CD4-positive, alpha-beta T cell (primary cell): ENCODE measurements at regions not wholly inside any gene's neighbourhood (a gene's known extent, or its start where the extent isn't known, plus 50 kb on each side); places are given as distances from the start of the nearest gene placed in this dataset.
"Not testable (repeated sequence)": the region's sequence is repeated elsewhere in the genome, so short reads cannot be mapped to it uniquely, and the experiment has no call there.

Experiments used
- ATAC-seq: fragments of 200-7000 bp; cut with Tn5 transposase; one replicate; pipeline ENCODE4 v1.10.0; 2022; ENCODE audit warnings: mild to moderate bottlenecking; ENCODE audit not compliant: poor library complexity
- CTCF ChIA-PET: fragments of 350-600 bp; sonication (Branson Sonifier 250); formaldehyde crosslinking; loops from one replicate; lab custom pipeline; 2021; ENCODE audit warnings: antibody characterized with exemption, inconsistent platforms; lab: Charles Lee
- POLR2A ChIA-PET: fragments of 350-600 bp; sonication (Branson Sonifier 250); formaldehyde crosslinking; loops from one replicate; lab custom pipeline; 2021; ENCODE audit warnings: antibody characterized with exemption, inconsistent platforms; lab: Charles Lee
- DNase-seq, 14 experiments: peaks; one replicate each; pipeline ENCODE4 v3.0.0-alpha.2; 2013 to 2020; ENCODE audit warnings: mixed read lengths in 2 of 14
- H3K27ac ChIP-seq, 2 donors: one replicate each; pipeline versions ENCODE4 v1.5.1 to v1.7.0; 2013; ENCODE audit warnings: low read length in 2 of 2, low read depth in 1 of 2, mild to moderate bottlenecking in 1 of 2
- H3K27me3 ChIP-seq, 2 experiments: 1 replicate in 1 of 2; 2 replicates in 1 of 2; pipeline versions ENCODE4 v1.6.1 to v1.7.0; 2013; ENCODE audit warnings: low read length in 2 of 2, control low read depth in 1 of 2, mild to moderate bottlenecking in 1 of 2, moderate library complexity in 1 of 2; ENCODE audit not compliant: insufficient read depth in 2 of 2, control insufficient read depth in 1 of 2
- H3K36me3 ChIP-seq: one replicate; pipeline ENCODE4 v1.6.1; 2013; ENCODE audit warnings: low read length, control low read depth; ENCODE audit not compliant: insufficient read depth
- H3K4me1 ChIP-seq: one replicate; pipeline ENCODE4 v1.6.1; 2013; ENCODE audit warnings: low read length, control low read depth; ENCODE audit not compliant: insufficient read depth
- H3K4me3 ChIP-seq: one replicate; pipeline ENCODE4 v1.5.1; 2013; ENCODE audit warnings: mild to moderate bottlenecking, low read length, moderate library complexity
- H3K9me3 ChIP-seq, 2 experiments: 1 replicate in 1 of 2; 2 replicates in 1 of 2; pipeline versions ENCODE4 v1.6.1 to v1.7.0; 2013; ENCODE audit warnings: low read length in 2 of 2, mild to moderate bottlenecking in 2 of 2, control low read depth in 1 of 2, moderate library complexity in 1 of 2; ENCODE audit not compliant: control insufficient read depth in 1 of 2, insufficient read depth in 1 of 2
- H3K27ac Mint-ChIP-seq: one replicate; pipeline ENCODE4 v1.8.0; 2020; ENCODE audit warnings: mixed read lengths
- H3K27me3 Mint-ChIP-seq: one replicate; pipeline ENCODE4 v1.8.0; 2021; ENCODE audit warnings: mixed read lengths
- H3K36me3 Mint-ChIP-seq: one replicate; pipeline ENCODE4 v1.8.0; 2021; ENCODE audit warnings: low read depth, mixed read lengths
- H3K4me1 Mint-ChIP-seq: one replicate; pipeline ENCODE4 v1.8.0; 2021; ENCODE audit warnings: low read depth, mixed read lengths
- H3K4me3 Mint-ChIP-seq: one replicate; pipeline ENCODE4 v1.8.0; 2020; ENCODE audit warnings: mild to moderate bottlenecking, mixed read lengths
- H3K9me3 Mint-ChIP-seq: one replicate; pipeline ENCODE4 v1.8.0; 2020; ENCODE audit warnings: mixed read lengths
- intact Hi-C, 2 experiments: fragments of 100-400 bp; cut with DNase I in 1 of 2; cut with micrococcal nuclease in 1 of 2; formaldehyde crosslinking; loops; one replicate each; pipeline versions ENCODE4 v1.15.1 to v1.9.0; 2023 to 2025; cut with DNase I, micrococcal nuclease
- TF ChIP-seq, protein P1 (sequence below): fragments of 200-600 bp; IDR thresholded peaks from one replicate; pipeline ENCODE4 v1.8.0; 2022; ENCODE audit warnings: antibody characterized with exemption, mild to moderate bottlenecking

GRCh38 chr9:108257382-108257781 lies 598.4 kb downstream of the ACTL7B start:
- POLR2A ChIA-PET = no interaction called here
- ATAC-seq (no peak), DNase-seq (no peak)
- Histone ChIP-seq H3K27ac (no peak overlapping the region), H3K4me3 (no peak overlapping the region), H3K4me1 (no peaks in the 10 kb centered on the region), H3K36me3 (no peaks in the 10 kb centered on the region), H3K9me3 (no peaks in the 10 kb centered on the region), H3K27me3 (no peaks in the 10 kb centered on the region)
- intact Hi-C loops = no loop called here
- Mint-ChIP-seq H3K27me3 (no peaks in the 10 kb centered on the region), H3K4me1 (no peaks in the 10 kb centered on the region), H3K27ac (no peak overlapping the region), H3K9me3 (no peaks in the 10 kb centered on the region), H3K36me3 (no peaks in the 10 kb centered on the region), H3K4me3 (no peak overlapping the region)
- CTCF ChIA-PET = no interaction called here
- TF ChIP-seq, protein P1, sequence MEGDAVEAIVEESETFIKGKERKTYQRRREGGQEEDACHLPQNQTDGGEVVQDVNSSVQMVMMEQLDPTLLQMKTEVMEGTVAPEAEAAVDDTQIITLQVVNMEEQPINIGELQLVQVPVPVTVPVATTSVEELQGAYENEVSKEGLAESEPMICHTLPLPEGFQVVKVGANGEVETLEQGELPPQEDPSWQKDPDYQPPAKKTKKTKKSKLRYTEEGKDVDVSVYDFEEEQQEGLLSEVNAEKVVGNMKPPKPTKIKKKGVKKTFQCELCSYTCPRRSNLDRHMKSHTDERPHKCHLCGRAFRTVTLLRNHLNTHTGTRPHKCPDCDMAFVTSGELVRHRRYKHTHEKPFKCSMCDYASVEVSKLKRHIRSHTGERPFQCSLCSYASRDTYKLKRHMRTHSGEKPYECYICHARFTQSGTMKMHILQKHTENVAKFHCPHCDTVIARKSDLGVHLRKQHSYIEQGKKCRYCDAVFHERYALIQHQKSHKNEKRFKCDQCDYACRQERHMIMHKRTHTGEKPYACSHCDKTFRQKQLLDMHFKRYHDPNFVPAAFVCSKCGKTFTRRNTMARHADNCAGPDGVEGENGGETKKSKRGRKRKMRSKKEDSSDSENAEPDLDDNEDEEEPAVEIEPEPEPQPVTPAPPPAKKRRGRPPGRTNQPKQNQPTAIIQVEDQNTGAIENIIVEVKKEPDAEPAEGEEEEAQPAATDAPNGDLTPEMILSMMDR = no peak

DNA sequence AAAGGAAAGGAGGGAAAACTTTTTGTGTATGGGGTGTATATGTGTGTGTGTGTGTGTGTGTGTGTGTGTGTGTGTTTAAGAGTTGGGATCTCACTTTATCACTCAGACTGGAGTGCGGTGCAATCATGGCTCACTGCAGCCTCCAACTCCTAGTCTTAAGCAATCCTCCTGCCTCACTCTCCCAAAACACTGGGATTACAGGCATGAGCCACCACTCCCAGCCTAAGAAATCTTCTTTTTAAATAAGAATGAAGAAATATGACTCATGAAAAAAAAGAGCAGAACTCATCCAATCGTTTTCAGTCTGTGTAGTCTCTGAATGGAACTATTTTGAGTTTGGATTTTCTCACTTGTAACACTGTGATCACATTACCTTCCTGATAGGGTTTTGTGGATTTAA lies 601.5 kb downstream of the ACTL7B start:
- H3K9me3 Mint-ChIP-seq = no peaks in the 10 kb centered on the region
- no peak overlapping the region for H3K4me3 ChIP-seq
- ChIA-PET POLR2A (no interaction called here), CTCF (no interaction called here)
- no peaks in the 10 kb centered on the region for H3K4me1 Mint-ChIP-seq
- no peaks in the 10 kb centered on the region for H3K27me3 ChIP-seq
- H3K27me3 Mint-ChIP-seq = no peaks in the 10 kb centered on the region
- H3K4me3 Mint-ChIP-seq = no peak overlapping the region
- no peaks in the 10 kb centered on the region for H3K36me3 Mint-ChIP-seq
- H3K27ac Mint-ChIP-seq = no peak overlapping the region
- H3K36me3 ChIP-seq = no peaks in the 10 kb centered on the region
- ATAC-seq = no peak
- DNase-seq = no peak
- H3K4me1 ChIP-seq = no peaks in the 10 kb centered on the region
- intact Hi-C loops = no loop called here
- no peak overlapping the region for H3K27ac ChIP-seq
- TF ChIP-seq, protein P1 = no peak
- H3K9me3 ChIP-seq = no peaks in the 10 kb centered on the region

DNA sequence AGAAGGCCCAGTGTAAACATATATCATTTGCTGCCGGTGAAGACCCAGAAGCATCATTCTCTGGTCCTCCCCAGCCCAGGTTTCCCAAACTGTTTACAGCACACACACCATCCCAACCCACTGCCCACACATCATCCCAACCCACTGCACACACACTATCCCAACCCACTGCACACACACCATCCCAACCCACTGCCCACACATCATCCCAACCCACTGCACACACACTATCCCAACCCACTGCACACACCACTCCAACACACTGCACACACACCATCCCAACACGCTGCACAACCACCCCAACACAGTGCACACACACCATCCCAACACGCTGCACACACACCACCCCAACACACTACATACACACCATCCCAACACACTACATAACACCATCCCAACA lies 608.4 kb downstream of the ACTL7B start:
- CTCF ChIA-PET, H3K4me1 Mint-ChIP-seq, H3K27ac ChIP-seq, H3K27me3 ChIP-seq, H3K27me3 Mint-ChIP-seq, H3K36me3 ChIP-seq, H3K9me3 Mint-ChIP-seq, POLR2A ChIA-PET, DNase-seq, H3K4me1 ChIP-seq, H3K36me3 Mint-ChIP-seq, H3K4me3 ChIP-seq, ATAC-seq, H3K27ac Mint-ChIP-seq, H3K9me3 ChIP-seq, H3K4me3 Mint-ChIP-seq, intact Hi-C loops: not testable (repeated sequence)

DNA sequence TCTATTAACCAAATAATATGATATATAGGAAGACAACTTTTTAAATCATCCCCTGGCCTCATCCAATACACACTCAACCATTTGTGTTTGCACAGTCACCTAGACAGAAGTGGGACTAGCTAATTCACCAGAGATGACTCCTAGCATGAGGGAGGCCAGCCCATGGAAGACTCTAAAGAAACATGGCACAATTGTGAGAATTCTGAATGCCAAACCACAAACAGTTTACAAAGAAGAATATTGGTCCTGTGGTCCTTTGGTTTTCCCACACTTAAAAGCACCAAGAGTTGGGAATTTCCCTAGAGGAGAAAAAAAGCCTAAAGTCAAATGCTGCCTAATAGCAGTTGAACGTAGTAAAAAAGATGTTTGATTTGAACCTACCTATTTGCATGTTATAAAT lies 609.9 kb downstream of the ACTL7B start:
- ChIA-PET CTCF (no interaction called here), POLR2A (no interaction called here)
- no peak overlapping the region for H3K4me3 Mint-ChIP-seq
- TF ChIP-seq, protein P1 = no peak
- Histone ChIP-seq H3K36me3 (no peaks in the 10 kb centered on the region), H3K9me3 (peaks cover 0 to 7% of the 10 kb centered on the region in 2 experiments), H3K27ac (no peak overlapping the region), H3K4me3 (no peak overlapping the region), H3K4me1 (no peaks in the 10 kb centered on the region), H3K27me3 (no peaks in the 10 kb centered on the region)
- H3K27me3 Mint-ChIP-seq = no peaks in the 10 kb centered on the region
- ATAC-seq (no peak), DNase-seq (no peak)
- intact Hi-C loops = no loop called here
- no peaks in the 10 kb centered on the region for H3K4me1 Mint-ChIP-seq
- no peaks in the 10 kb centered on the region for H3K36me3 Mint-ChIP-seq
- no peaks in the 10 kb centered on the region for H3K9me3 Mint-ChIP-seq
- no peak overlapping the region for H3K27ac Mint-ChIP-seq
